Fibroblast of lung (primary cell): ENCODE measurements at regions not wholly inside any gene's neighbourhood (a gene's known extent, or its start where the extent isn't known, plus 50 kb on each side); places are given as distances from the start of the nearest gene placed in this dataset.

Experiments used
- CTCF ChIP-seq, 2 donors: IDR thresholded peaks in 1 of 2; conservative IDR thresholded peaks in 1 of 2; 1 replicate in 1 of 2; 2 replicates in 1 of 2; pipeline ENCODE4 v1.5.1; 2011 to 2012; ENCODE audit warnings: low read length in 2 of 2, control low read depth in 1 of 2, inconsistent platforms in 1 of 2, low read depth in 1 of 2, mild to moderate bottlenecking in 1 of 2
- EZH2 ChIP-seq: IDR thresholded peaks from 2 replicates; pipeline ENCODE4 v1.5.1; 2012; ENCODE audit warnings: low read length, control low read depth, mild to moderate bottlenecking; ENCODE audit errors: missing control alignments

DNA sequence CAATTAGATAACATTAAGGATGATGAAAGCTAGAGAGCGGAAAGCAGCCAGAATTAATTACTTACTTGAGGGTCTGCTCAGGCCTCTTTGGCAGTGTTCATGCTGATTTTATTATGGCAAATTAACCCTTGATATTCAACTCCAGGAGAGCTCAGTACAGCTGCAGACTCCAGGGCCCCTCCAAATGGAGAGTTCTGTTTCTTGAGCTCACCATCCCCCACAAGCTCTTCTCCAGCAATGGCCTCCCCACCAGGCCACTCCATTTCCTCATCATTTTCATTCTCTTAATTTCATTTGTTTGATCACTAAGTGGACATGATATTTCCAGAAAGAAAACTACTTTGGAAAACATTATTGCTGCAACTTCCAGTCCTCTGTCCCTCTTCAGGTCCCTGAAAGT lies 513.3 kb upstream of the NOX3 start:
- TF ChIP-seq CTCF (conservative IDR thresholded peaks at IDR 0.05 in 1 of 2, IDR thresholded peaks at IDR 0.05 in 1 of 2; ENCODE audit: low read depth in 1 of 2, low read length in 2 of 2), result no peak
- no peak for TF ChIP-seq EZH2
